Stimulated activated CD8-positive, alpha-beta memory T cell treated with anti-CD3 and anti-CD28 coated beads, Interleukin-7, amount 100 ng/mL, for 24 hours (primary cell): ENCODE measurements at regions not wholly inside any gene's neighbourhood (a gene's known extent, or its start where the extent isn't known, plus 50 kb on each side); places are given as distances from the start of the nearest gene placed in this dataset.
"Not testable (repeated sequence)": the region's sequence is repeated elsewhere in the genome, so short reads cannot be mapped to it uniquely, and the experiment has no call there.

Experiments
- DNase-seq: peaks from one replicate; pipeline ENCODE4 v3.0.0-alpha.2; 2020; ENCODE audit warnings: low read depth

DNA sequence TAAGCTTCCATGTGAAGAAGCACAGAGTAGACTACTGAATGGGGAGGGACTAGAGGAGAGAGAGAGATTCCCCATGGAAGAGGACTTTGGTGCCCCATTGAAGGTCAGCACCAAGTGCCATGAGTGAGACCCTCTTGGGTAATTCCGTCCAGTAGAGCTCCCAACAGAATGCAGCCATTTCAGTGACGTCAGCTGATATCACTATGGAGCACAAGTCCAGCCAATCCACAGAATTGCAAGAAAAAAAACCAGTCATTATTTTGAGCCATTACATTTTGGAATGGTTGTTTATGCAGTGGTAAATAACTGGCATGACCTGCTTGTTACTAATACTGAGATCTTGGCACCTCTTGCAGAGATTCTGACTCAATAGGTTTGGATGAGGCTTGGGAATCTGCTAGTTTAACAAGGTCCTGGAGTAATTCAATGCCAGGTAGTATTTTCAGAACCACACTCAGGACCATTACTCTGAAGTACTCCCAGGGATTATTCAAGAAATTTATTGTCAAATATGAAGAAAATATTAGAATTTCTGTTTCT lies 52.6 kb upstream of the SP8 start:
- DNase-seq: no peak

GRCh38 chr7:20839987-20840386 lies 53.3 kb upstream of the SP8 start:
- no peak for DNase-seq

GRCh38 chr7:20846791-20847190 lies 60.1 kb upstream of the SP8 start:
- no peak for DNase-seq

DNA sequence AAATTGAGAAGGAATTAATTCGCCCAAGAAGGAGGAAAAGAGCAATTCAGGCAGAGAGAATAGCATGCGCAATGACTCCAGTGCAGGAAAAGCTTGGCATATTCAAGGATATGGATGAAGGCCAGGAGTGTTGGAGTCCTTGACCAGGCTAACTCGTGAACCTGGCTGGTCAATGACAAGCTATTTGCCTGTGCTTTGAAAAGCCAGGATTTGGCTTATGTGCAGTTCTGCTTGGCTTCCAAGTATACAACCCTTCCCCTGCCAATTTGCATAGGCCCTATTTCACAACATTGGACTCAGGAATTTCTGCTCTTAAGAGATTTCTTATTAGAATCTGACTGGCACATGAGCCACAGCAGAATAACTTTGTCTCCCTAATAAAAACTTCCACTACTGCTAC lies 72.3 kb upstream of the SP8 start:
- no peak for DNase-seq

DNA sequence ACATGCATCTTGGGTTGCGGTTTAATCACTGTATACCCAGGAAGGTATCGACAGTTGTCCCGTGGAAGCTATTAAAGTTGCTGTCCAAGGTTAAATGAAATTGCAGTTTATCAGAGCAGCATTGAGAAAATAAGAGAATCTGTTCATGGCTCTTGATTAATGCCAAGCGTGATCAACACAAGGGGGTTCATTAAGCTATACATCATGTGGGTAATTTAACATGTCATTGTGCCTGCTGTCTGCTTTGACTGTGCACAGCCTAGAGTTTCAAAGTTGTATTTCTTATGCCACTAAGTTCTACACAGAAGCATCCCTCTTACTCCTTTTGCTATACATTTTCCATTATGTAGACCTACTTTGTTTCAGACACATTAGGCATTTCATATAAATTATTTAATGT lies 74.8 kb upstream of the SP8 start:
- DNase-seq: no peak

- DNase-seq: no peak
Measured at GRCh38 chr7:20862554-20862953, 75.9 kb upstream of the SP8 start.

GRCh38 chr7:20864221-20864620 lies 77.5 kb upstream of the SP8 start:
- DNase-seq: no peak

- DNase-seq: no peak
Measured at GRCh38 chr7:20865684-20866083, 79.0 kb upstream of the SP8 start.

DNA sequence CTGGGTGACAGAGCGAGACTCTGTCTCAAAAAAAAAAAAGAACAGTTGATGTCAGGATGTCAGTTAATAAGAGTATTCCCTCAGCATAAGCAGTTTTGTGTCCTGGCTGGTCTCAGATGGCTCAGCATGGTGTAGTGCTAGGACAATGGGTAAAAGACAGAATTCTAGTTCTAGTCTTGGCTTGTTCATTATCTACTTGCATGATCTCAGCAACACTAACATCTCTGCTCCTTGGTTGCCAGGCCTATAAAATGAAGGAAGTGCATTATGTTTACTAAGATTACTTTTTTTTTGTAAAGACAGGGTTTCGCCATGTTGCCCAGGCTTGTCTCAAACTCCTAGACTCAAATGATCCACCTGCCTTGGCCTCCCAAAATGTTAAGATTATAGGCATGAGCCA lies 84.3 kb upstream of the SP8 start:
- DNase-seq: no peak

- no peak for DNase-seq
Measured at GRCh38 chr7:20892776-20893175, 106.1 kb upstream of the SP8 start.

DNA sequence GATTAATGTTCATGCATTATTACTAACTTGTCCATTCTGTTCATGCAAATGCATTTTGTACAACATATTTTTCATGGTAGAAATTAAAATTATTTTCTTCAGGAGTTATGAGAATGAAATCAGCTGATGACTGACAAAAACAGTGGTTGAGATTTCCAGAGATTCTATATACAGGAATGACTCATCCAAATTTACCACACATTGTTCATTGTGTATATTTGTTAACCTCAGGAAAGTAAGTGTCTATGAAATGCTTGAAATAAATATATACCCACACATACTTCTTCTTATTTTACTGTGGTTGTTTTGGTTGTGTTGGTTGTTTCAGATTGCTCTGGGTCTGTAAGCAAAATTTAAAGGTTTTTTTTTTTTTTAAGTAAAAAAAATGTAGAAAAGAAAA lies 108.1 kb upstream of the SP8 start:
- no peak for DNase-seq

DNA sequence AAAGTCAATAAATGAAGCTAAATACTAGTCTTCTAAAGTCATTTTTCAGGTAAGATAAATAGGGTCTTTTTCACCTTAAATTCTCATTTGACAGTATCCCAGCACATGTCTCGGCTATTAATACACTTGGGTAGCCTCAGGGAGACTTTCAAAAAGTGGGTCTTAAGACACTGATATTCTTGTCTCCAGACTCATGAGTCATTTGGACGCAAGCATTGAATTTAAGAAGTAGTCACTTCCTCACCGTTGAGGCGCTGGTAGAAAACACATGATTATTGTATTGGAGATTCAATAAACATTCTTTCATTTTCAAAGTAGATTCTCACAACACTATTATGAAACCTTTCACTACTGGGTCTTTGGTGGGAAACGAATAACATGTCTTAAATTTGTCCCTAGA lies 108.9 kb upstream of the SP8 start:
- DNase-seq: no peak

- DNase-seq: no peak
Measured at GRCh38 chr7:20896996-20897395, 110.3 kb upstream of the SP8 start.

- DNase-seq: no peak
Measured at GRCh38 chr7:20906801-20907453, 120.2 kb upstream of the SP8 start.

- no peak for DNase-seq
Measured at GRCh38 chr7:20911081-20911480, 124.4 kb upstream of the SP8 start.

DNA sequence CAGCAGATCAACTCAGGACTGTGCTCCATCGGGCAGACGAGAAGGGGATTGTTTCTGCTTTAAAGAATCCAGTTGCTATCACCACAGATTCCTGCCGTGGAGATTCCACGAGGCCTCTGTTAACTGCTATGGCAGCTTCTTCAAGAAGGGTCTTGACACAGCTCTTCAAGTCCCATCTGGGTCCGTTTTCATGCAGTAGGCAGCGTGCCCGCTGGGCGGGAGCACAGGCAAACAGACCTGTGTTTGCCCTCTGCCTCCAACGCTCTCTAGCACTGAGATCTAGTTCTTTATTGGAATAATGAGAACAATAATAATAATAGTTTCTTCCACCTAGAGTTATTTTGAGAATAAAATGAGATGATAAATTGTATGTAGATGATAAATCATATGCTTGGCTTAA lies 127.2 kb upstream of the SP8 start:
- no peak for DNase-seq

DNA sequence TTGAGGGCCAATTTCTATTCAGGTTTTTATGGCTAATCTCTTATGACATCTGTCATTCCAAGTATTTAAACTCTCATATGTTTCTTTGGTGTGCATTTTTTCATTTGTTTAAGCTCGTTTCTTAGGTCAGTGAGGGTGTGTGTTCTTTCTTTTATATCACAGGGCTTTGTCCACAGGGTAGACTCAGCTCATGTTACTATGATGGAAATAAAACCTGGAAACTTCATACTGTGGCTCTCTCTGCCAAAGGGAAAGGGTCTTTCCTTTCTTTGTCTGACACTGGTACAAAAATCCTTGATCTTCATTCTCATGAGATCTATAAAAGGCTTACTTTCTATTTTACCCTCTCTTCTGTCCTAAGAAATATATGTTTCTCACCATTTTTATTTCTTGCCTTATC lies 129.6 kb upstream of the SP8 start:
- no peak for DNase-seq

- no peak for DNase-seq
Measured at GRCh38 chr7:20917603-20918002, 130.9 kb upstream of the SP8 start.

GRCh38 chr7:20918156-20918555 lies 131.5 kb upstream of the SP8 start:
- no peak for DNase-seq

DNA sequence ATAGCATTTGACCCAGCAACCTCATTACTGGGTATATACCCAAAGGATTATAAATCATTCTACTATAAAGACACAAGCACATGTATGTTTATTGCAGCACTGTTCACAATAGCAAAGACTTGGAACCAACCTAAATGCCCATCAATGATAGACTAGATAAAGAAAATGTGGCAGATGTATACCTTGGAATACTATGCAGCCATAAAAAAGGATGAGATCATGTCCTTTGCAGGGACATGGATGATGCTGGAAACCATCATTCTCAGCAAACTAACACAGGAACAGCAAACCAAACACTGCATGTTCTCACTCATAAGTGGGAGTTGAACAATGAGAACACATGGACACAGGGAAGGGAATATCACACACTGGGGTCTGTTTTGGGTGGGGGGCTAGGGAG lies 140.5 kb upstream of the SP8 start:
- not testable (repeated sequence) for DNase-seq

DNA sequence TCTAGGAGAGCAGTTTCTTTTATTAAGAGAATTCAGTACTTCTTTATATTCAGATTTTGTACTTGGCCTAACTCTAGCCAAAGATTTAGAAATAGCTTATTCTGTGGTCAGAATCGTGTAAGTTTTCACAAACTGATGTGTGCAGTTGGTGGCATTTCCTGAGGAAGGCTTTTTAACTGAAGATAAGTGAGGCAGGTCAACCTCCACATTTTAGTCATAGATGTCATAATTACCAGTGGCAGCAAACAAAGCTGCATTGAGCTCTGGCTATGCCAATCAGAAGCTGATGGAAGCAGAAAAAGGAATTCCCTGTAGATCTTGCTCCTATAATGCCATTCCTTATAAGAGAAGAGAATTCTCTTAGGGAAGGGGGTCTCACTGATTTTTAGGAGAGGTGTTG lies 141.3 kb upstream of the SP8 start:
- no peak for DNase-seq

DNA sequence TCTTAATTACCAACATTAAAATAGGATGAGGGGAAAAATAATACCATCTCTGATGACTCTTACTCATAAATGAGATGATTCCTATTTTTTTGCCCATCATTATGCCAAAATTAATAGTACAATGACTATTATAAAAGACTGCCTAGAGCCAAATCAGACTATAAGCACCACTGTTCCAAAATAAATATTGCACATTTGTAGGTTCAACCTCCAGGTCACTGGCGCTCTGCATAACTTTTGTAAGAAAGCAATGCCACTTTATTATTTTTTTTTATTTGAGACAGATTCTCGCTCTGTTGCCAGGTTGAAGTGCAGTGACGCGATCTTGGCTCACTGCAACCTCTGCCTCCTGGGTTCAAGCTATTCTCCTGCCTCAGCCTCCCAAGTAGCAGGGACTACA lies 142.5 kb upstream of the SP8 start:
- DNase-seq: no peak

- no peak for DNase-seq
Measured at GRCh38 chr7:20931739-20932138, 145.1 kb upstream of the SP8 start.

- DNase-seq: no peak
Measured at GRCh38 chr7:20932785-20933527, 146.3 kb upstream of the SP8 start.
